ENCODE measurements at regions not wholly inside any gene's neighbourhood (a gene's known extent, or its start where the extent isn't known, plus 50 kb on each side); places are given as distances from the start of the nearest gene placed in this dataset.

GRCh38 chr7:136123352-136123751 lies 146.2 kb upstream of the MTPN start:
- no peaks in the 10 kb centered on the region for H3K36me3 ChIP-seq (ENCODE audit: low read length)
- no peaks in the 10 kb centered on the region for H4K20me1 ChIP-seq (ENCODE audit: low read depth, low read length)
- no peak overlapping the region for H3K4me3 ChIP-seq (ENCODE audit: insufficient read depth, low read length, poor library complexity, severe bottlenecking)

GRCh38 chr7:136122026-136122425 lies 144.9 kb upstream of the MTPN start:
- no peaks in the 10 kb centered on the region for H4K20me1 ChIP-seq (ENCODE audit: low read depth, low read length)
- no peaks in the 10 kb centered on the region for H3K9me3 ChIP-seq (ENCODE audit: insufficient read depth, low read length)
- H3K79me2 ChIP-seq (ENCODE audit: insufficient read depth, low read length), result no peaks in the 10 kb centered on the region
- no peaks in the 10 kb centered on the region for H3K9me2 ChIP-seq (replicated peaks; ENCODE audit: insufficient read depth, low read length)
- H3K27ac ChIP-seq (ENCODE audit: low read depth, low read length), result no peak overlapping the region
- H3F3A ChIP-seq (ENCODE audit: insufficient read depth), result no peaks in the 10 kb centered on the region
- H3K36me3 ChIP-seq (ENCODE audit: low read length), result no peaks in the 10 kb centered on the region
- H3K4me3 ChIP-seq (ENCODE audit: insufficient read depth, low read length, poor library complexity, severe bottlenecking), result no peak overlapping the region
- TF ChIP-seq EZH2phosphoT487 (conservative IDR thresholded peaks at IDR 0.05; ENCODE audit: low read length) (no peak), CTCF (IDR thresholded peaks at IDR 0.05; ENCODE audit: insufficient read depth, low read length, poor library complexity, severe bottlenecking) (no peak)
- no peak overlapping the region for H3K9ac ChIP-seq (ENCODE audit: low read length)
- H2AFZ ChIP-seq (ENCODE audit: low read depth, low read length, severe bottlenecking), result no peak overlapping the region
- H3K4me2 ChIP-seq (ENCODE audit: low read depth, low read length, poor library complexity, severe bottlenecking), result no peak overlapping the region
- no peaks in the 10 kb centered on the region for H3K27me3 ChIP-seq (ENCODE audit: low read length)

More at GRCh38 chr7:136123352-136123751, 146.2 kb upstream of the MTPN start:
- no peak overlapping the region for H3K9ac ChIP-seq (ENCODE audit: low read length)
- no peaks in the 10 kb centered on the region for H3K9me3 ChIP-seq (ENCODE audit: insufficient read depth, low read length)
- H3K79me2 ChIP-seq (ENCODE audit: insufficient read depth, low read length), result no peaks in the 10 kb centered on the region
- H3K9me2 ChIP-seq (replicated peaks; ENCODE audit: insufficient read depth, low read length), result no peaks in the 10 kb centered on the region
- no peak overlapping the region for H3K27ac ChIP-seq (ENCODE audit: low read depth, low read length)
- TF ChIP-seq EZH2phosphoT487 (conservative IDR thresholded peaks at IDR 0.05; ENCODE audit: low read length) (no peak), CTCF (IDR thresholded peaks at IDR 0.05; ENCODE audit: insufficient read depth, low read length, poor library complexity, severe bottlenecking) (no peak)
- no peaks in the 10 kb centered on the region for H3K27me3 ChIP-seq (ENCODE audit: low read length)
- H3K4me2 ChIP-seq (ENCODE audit: low read depth, low read length, poor library complexity, severe bottlenecking), result no peak overlapping the region
- H3F3A ChIP-seq (ENCODE audit: insufficient read depth), result no peaks in the 10 kb centered on the region
- H2AFZ ChIP-seq (ENCODE audit: low read depth, low read length, severe bottlenecking), result no peak overlapping the region

GRCh38 chr7:136117539-136117938 lies 140.4 kb upstream of the MTPN start:
- no peak overlapping the region for H2AFZ ChIP-seq (ENCODE audit: low read depth, low read length, severe bottlenecking)
- TF ChIP-seq CTCF (IDR thresholded peaks at IDR 0.05; ENCODE audit: insufficient read depth, low read length, poor library complexity, severe bottlenecking) (no peak), EZH2phosphoT487 (conservative IDR thresholded peaks at IDR 0.05; ENCODE audit: low read length) (no peak)

More at GRCh38 chr7:136117539-136117938, 140.4 kb upstream of the MTPN start:
- no peak overlapping the region for H3K27ac ChIP-seq (ENCODE audit: low read depth, low read length)
- H3K9me3 ChIP-seq (ENCODE audit: insufficient read depth, low read length), result no peaks in the 10 kb centered on the region
- H3K4me2 ChIP-seq (ENCODE audit: low read depth, low read length, poor library complexity, severe bottlenecking), result no peak overlapping the region
- H3K9me2 ChIP-seq (replicated peaks; ENCODE audit: insufficient read depth, low read length), result no peaks in the 10 kb centered on the region
- H3K9ac ChIP-seq (ENCODE audit: low read length), result no peak overlapping the region
- H3K36me3 ChIP-seq (ENCODE audit: low read length), result no peaks in the 10 kb centered on the region
- H4K20me1 ChIP-seq (ENCODE audit: low read depth, low read length), result no peaks in the 10 kb centered on the region
- no peaks in the 10 kb centered on the region for H3F3A ChIP-seq (ENCODE audit: insufficient read depth)
- H3K4me3 ChIP-seq (ENCODE audit: insufficient read depth, low read length, poor library complexity, severe bottlenecking), result no peak overlapping the region
- H3K27me3 ChIP-seq (ENCODE audit: low read length), result no peaks in the 10 kb centered on the region
- H3K79me2 ChIP-seq (ENCODE audit: insufficient read depth, low read length), result no peaks in the 10 kb centered on the region
